HEK293T (cell line): ENCODE measurements at regions not wholly inside any gene's neighbourhood (a gene's known extent, or its start where the extent isn't known, plus 50 kb on each side); places are given as distances from the start of the nearest gene placed in this dataset.

ENCODE experiments used
- CTBP1 ChIP-seq: fragments of 450-650 bp; IDR thresholded peaks from 2 replicates; pipeline ENCODE4 v1.6.1; 2016; ENCODE audit warnings: borderline replicate concordance
- ELF4 ChIP-seq: fragments of 450-650 bp; IDR thresholded peaks from 2 replicates; pipeline ENCODE4 v1.6.1; 2017; ENCODE audit warnings: antibody characterized with exemption
- FOXA1 ChIP-seq: fragments of 450-650 bp; IDR thresholded peaks from 2 replicates; pipeline ENCODE4 v1.6.1; 2016; ENCODE audit warnings: mild to moderate bottlenecking
- SP1 ChIP-seq: fragments of 450-650 bp; IDR thresholded peaks from 2 replicates; pipeline ENCODE4 v1.6.1; 2017
- SUZ12 ChIP-seq: fragments of 450-650 bp; IDR thresholded peaks from 2 replicates; pipeline ENCODE4 v1.6.1; 2016; ENCODE audit warnings: mild to moderate bottlenecking
- TARDBP ChIP-seq: fragments of 450-650 bp; IDR thresholded peaks from 2 replicates; pipeline ENCODE4 v1.6.1; 2016
- TF ChIP-seq, protein P1 (sequence below): fragments of 450-650 bp; IDR thresholded peaks from 2 replicates; pipeline ENCODE4 v1.6.1; 2016

DNA sequence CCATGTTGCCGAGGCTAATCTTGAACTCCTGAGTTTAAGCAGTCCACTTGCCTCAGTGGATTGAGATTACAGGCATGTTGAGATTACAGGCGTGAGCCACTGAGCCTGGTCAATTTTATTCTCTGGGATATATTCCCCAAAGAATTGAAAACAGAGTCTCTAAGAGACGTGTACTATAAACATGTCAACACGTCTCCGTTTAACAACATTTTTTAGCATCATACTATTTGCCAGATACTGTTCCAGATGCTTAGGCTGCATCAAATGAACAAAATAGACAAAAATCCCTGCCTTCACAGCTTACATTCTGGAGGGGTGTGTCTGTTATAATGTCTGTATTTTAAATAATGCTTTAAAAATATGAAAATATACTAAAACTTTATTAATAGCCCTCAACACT, 54.1 kb upstream of the PRKG1 start:
- TF ChIP-seq SUZ12, result no peak
- TF ChIP-seq TARDBP, result no peak
- TF ChIP-seq, protein P1, sequence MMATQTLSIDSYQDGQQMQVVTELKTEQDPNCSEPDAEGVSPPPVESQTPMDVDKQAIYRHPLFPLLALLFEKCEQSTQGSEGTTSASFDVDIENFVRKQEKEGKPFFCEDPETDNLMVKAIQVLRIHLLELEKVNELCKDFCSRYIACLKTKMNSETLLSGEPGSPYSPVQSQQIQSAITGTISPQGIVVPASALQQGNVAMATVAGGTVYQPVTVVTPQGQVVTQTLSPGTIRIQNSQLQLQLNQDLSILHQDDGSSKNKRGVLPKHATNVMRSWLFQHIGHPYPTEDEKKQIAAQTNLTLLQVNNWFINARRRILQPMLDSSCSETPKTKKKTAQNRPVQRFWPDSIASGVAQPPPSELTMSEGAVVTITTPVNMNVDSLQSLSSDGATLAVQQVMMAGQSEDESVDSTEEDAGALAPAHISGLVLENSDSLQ, result no peak
- TF ChIP-seq FOXA1, result no peak
- TF ChIP-seq SP1, result no peak
- TF ChIP-seq CTBP1, result no peak
- TF ChIP-seq ELF4, result no peak
